H1 (cell line): ENCODE measurements at regions not wholly inside any gene's neighbourhood (a gene's known extent, or its start where the extent isn't known, plus 50 kb on each side); places are given as distances from the start of the nearest gene placed in this dataset.

Experiments
- CTCF ChIA-PET: fragments of 300-600 bp; sonication (Branson Sonifier 250); formaldehyde crosslinking; loops from one replicate; lab custom pipeline; 2021; ENCODE audit not compliant: partially characterized antibody; lab: Charles Lee
- POLR2A ChIA-PET: fragments of 300-600 bp; sonication (Branson Sonifier 250); formaldehyde crosslinking; loops from one replicate; lab custom pipeline; 2021; ENCODE audit warnings: inconsistent platforms; ENCODE audit not compliant: partially characterized antibody; lab: Charles Lee
- DNase-seq, 2 experiments: peaks; one replicate each; pipeline versions ENCODE4 v3.0.0 to v3.0.0-alpha.2; 2010 to 2022; ENCODE audit warnings: low spot score in 2 of 2, low read depth in 1 of 2, mixed read lengths in 1 of 2
- FAIRE-seq: peaks from 2 replicates; lab custom pipeline; 2011; peaks lifted over from hg19 to GRCh38; lab: Jason Lieb, UNC
- H2AFZ ChIP-seq: 2 replicates; pipeline ENCODE4 v1.8.1; 2012; ENCODE audit warnings: low read length, inconsistent platforms
- H2AK5ac ChIP-seq: 2 replicates; pipeline ENCODE4 v1.6.1; 2013; ENCODE audit warnings: low read depth, low read length
- H2BK120ac ChIP-seq: replicated peaks from 2 replicates; pipeline ENCODE3; 2013; ENCODE audit warnings: low read depth, low read length, inconsistent platforms
- H2BK12ac ChIP-seq: 2 replicates; pipeline ENCODE4 v1.6.1; 2013; ENCODE audit warnings: low read depth, low read length
- H2BK15ac ChIP-seq: 2 replicates; pipeline ENCODE4 v1.6.1; 2013; ENCODE audit warnings: low read length
- H2BK20ac ChIP-seq: 2 replicates; pipeline ENCODE4 v1.6.1; 2013; ENCODE audit warnings: low read length
- H2BK5ac ChIP-seq: 2 replicates; pipeline ENCODE4 v1.6.1; 2013; ENCODE audit warnings: low read depth, low read length
- H3K14ac ChIP-seq: 2 replicates; pipeline ENCODE4 v1.6.1; 2013; ENCODE audit warnings: inconsistent platforms; ENCODE audit not compliant: insufficient read length
- H3K18ac ChIP-seq: 2 replicates; pipeline ENCODE4 v1.6.1; 2013; ENCODE audit warnings: low read length; ENCODE audit errors: extremely low read depth
- H3K23ac ChIP-seq: 2 replicates; pipeline ENCODE4 v1.6.1; 2013; ENCODE audit warnings: inconsistent platforms; ENCODE audit not compliant: insufficient read length
- H3K23me2 ChIP-seq: 2 replicates; pipeline ENCODE4 v1.6.1; 2013; ENCODE audit warnings: low read depth, low read length
- H3K27ac ChIP-seq: 2 replicates; pipeline ENCODE4 v1.6.1; 2011; ENCODE audit warnings: low read depth, low read length, inconsistent platforms
- H3K27me3 ChIP-seq, 4 experiments: replicated peaks in 1 of 4; 1 replicate in 1 of 4; 2 replicates in 3 of 4; pipeline versions ENCODE4 v1.6.1 to v1.8.1; 2011 to 2013; ENCODE audit warnings: low read length in 3 of 4, mild to moderate bottlenecking in 3 of 4, inconsistent platforms in 2 of 4, mixed read lengths in 2 of 4, moderate library complexity in 1 of 4; ENCODE audit not compliant: control insufficient read depth in 3 of 4, insufficient read depth in 3 of 4; ENCODE audit errors: extremely low read depth in 1 of 4
- H3K36me3 ChIP-seq, 4 experiments: 2 replicates each; pipeline versions ENCODE4 v1.6.1 to v1.8.1; 2011 to 2013; ENCODE audit warnings: mild to moderate bottlenecking in 4 of 4, low read length in 3 of 4, moderate library complexity in 2 of 4, control low read depth in 1 of 4, inconsistent platforms in 1 of 4; ENCODE audit not compliant: insufficient read depth in 4 of 4, control insufficient read depth in 2 of 4
- H3K4ac ChIP-seq: replicated peaks from 2 replicates; pipeline ENCODE3; 2013; ENCODE audit warnings: low read length, low read depth, mixed read lengths, inconsistent platforms; ENCODE audit not compliant: insufficient read length
- H3K4me1 ChIP-seq, 4 experiments: replicated peaks in 1 of 4; 1 replicate in 1 of 4; 2 replicates in 3 of 4; pipeline versions ENCODE4 v1.6.1 to v1.8.1; 2011 to 2013; ENCODE audit warnings: low read length in 3 of 4, inconsistent platforms in 2 of 4, mixed read lengths in 1 of 4; ENCODE audit not compliant: insufficient read depth in 4 of 4, control insufficient read depth in 3 of 4
- H3K4me2 ChIP-seq, 2 experiments: 2 replicates each; pipeline versions ENCODE4 v1.6.1 to v1.8.1; 2011 to 2013; ENCODE audit warnings: low read depth in 2 of 2, low read length in 2 of 2, control low read depth in 1 of 2, inconsistent platforms in 1 of 2, mild to moderate bottlenecking in 1 of 2; ENCODE audit not compliant: insufficient read depth in 1 of 2
- H3K4me3 ChIP-seq, 4 experiments: fragments of 200-600, 300-600 bp in 1 of 4; sonication (generic), shearing (Covaris generic), sonication (Bioruptor Twin) in 1 of 4; 2 replicates each; pipeline versions ENCODE4 v1.5.1 to v1.8.1; 2011 to 2016; ENCODE audit warnings: low read length in 4 of 4, low read depth in 3 of 4, control low read depth in 2 of 4, inconsistent platforms in 2 of 4, mild to moderate bottlenecking in 2 of 4, mixed read lengths in 1 of 4, moderate library complexity in 1 of 4; ENCODE audit not compliant: insufficient read depth in 2 of 4; ENCODE audit errors: extremely low read depth in 1 of 4
- H3K56ac ChIP-seq: replicated peaks from 2 replicates; pipeline ENCODE3; 2013; ENCODE audit warnings: low read depth, mild to moderate bottlenecking, mixed read lengths, low read length, inconsistent platforms; ENCODE audit not compliant: insufficient read length
- H3K79me1 ChIP-seq: 2 replicates; pipeline ENCODE4 v1.6.1; 2013; ENCODE audit warnings: low read depth, low read length, control low read depth
- H3K79me2 ChIP-seq, 2 experiments: 2 replicates each; pipeline versions ENCODE4 v1.6.1 to v1.8.1; 2012 to 2013; ENCODE audit warnings: low read length in 2 of 2, mild to moderate bottlenecking in 2 of 2, inconsistent platforms in 1 of 2; ENCODE audit not compliant: insufficient read depth in 2 of 2, control insufficient read depth in 1 of 2
- H3K9ac ChIP-seq, 4 experiments: replicated peaks in 1 of 4; 1 replicate in 1 of 4; 2 replicates in 3 of 4; pipeline versions ENCODE4 v1.6.1 to v1.8.1; 2011 to 2013; ENCODE audit warnings: low read depth in 3 of 4, low read length in 3 of 4, control low read depth in 2 of 4, mild to moderate bottlenecking in 2 of 4, moderate library complexity in 2 of 4, inconsistent platforms in 1 of 4; ENCODE audit errors: extremely low read depth in 1 of 4
- H3K9me3 ChIP-seq, 2 experiments: 2 replicates each; pipeline versions ENCODE4 v1.6.1 to v1.8.1; 2012 to 2013; ENCODE audit warnings: mild to moderate bottlenecking in 2 of 2, moderate library complexity in 2 of 2, control low read depth in 1 of 2, inconsistent platforms in 1 of 2, low read depth in 1 of 2, low read length in 1 of 2, mixed read lengths in 1 of 2; ENCODE audit not compliant: insufficient read depth in 2 of 2
- H4K20me1 ChIP-seq, 2 experiments: replicated peaks in 1 of 2; 2 replicates each; pipeline versions ENCODE3 to v1.8.1; 2011 to 2013; ENCODE audit warnings: inconsistent platforms in 2 of 2, low read length in 2 of 2, mild to moderate bottlenecking in 1 of 2; ENCODE audit not compliant: insufficient read depth in 2 of 2, control insufficient read depth in 1 of 2
- H4K5ac ChIP-seq: 2 replicates; pipeline ENCODE4 v1.6.1; 2013; ENCODE audit warnings: low read length, low read depth, mixed read lengths, inconsistent platforms; ENCODE audit not compliant: insufficient read length
- H4K8ac ChIP-seq: 2 replicates; pipeline ENCODE4 v1.8.0; 2013; ENCODE audit warnings: mild to moderate bottlenecking, moderate library complexity, low read length, inconsistent platforms; ENCODE audit not compliant: insufficient read depth; ENCODE audit errors: extremely low read depth
- H4K91ac ChIP-seq: replicated peaks from 2 replicates; pipeline ENCODE3; 2013; ENCODE audit warnings: low read length, mixed read lengths, inconsistent platforms; ENCODE audit not compliant: insufficient read length
- ATF2 ChIP-seq: IDR thresholded peaks from 2 replicates; pipeline ENCODE4 v1.6.1; 2012; ENCODE audit warnings: low read length, inconsistent platforms
- CBX8 ChIP-seq: fragments of 300-800, 300-1000 bp; sonication (generic); IDR thresholded peaks from 2 replicates; pipeline ENCODE4 v1.7.1; 2016; ENCODE audit warnings: low read depth, low read length, borderline replicate concordance
- KDM1A ChIP-seq: fragments of 200-600, 300-600 bp; sonication (generic); IDR thresholded peaks from 2 replicates; pipeline ENCODE4 v1.7.1; 2016; ENCODE audit warnings: mild to moderate bottlenecking, low read length, borderline replicate concordance
- MAFK ChIP-seq: IDR thresholded peaks from 2 replicates; pipeline ENCODE4 v1.6.1; 2012; ENCODE audit warnings: low read depth, mild to moderate bottlenecking, improper control_type of control experiment, low read length
- RBBP5 ChIP-seq: IDR thresholded peaks from 2 replicates; pipeline ENCODE4 v1.7.1; 2012; ENCODE audit warnings: low read depth, mild to moderate bottlenecking, inconsistent platforms, low read length, moderate library complexity, borderline replicate concordance
- SAP30 ChIP-seq: fragments of 300-600 bp; sonication (generic); IDR thresholded peaks from 2 replicates; pipeline ENCODE4 v1.7.1; 2012; ENCODE audit warnings: low read length, moderate library complexity, mild to moderate bottlenecking, inconsistent platforms; ENCODE audit not compliant: insufficient read depth, insufficient replicate concordance
- SUZ12 ChIP-seq: fragments of 200-600 bp; sonication (generic); IDR thresholded peaks from 2 replicates; pipeline ENCODE4 v1.6.1; 2012; ENCODE audit warnings: mild to moderate bottlenecking, inconsistent platforms, low read length, moderate library complexity, mixed read lengths
- TAF7 ChIP-seq: optimal IDR thresholded peaks from 2 replicates; pipeline ENCODE3; 2011; ENCODE audit warnings: low read depth, mild to moderate bottlenecking, inconsistent platforms, low read length, moderate library complexity, borderline replicate concordance
- YY1 ChIP-seq: IDR thresholded peaks from 2 replicates; pipeline ENCODE4 v1.6.1; 2011; ENCODE audit warnings: low read depth, mild to moderate bottlenecking, low read length
- WGBS, 2 experiments: shearing (Covaris generic) in 1 of 2; methylation state at CpG; one replicate each; pipeline versions ENCODE4 v1.1.6 to v1.1.7; 2013 to 2015; ENCODE audit warnings: low lambda C conversion rate in 2 of 2, mixed read lengths in 2 of 2, inconsistent platforms in 1 of 2, low coverage in 1 of 2, missing lambda C conversion rate in 1 of 2; ENCODE audit not compliant: insufficient replicate concordance in 2 of 2, insufficient coverage in 1 of 2, insufficient read length in 1 of 2; ENCODE audit errors: extremely low coverage in 1 of 2, missing lambda C conversion rate in 1 of 2; 5-methylcytosine and 5-hydroxymethylcytosine counted together

DNA sequence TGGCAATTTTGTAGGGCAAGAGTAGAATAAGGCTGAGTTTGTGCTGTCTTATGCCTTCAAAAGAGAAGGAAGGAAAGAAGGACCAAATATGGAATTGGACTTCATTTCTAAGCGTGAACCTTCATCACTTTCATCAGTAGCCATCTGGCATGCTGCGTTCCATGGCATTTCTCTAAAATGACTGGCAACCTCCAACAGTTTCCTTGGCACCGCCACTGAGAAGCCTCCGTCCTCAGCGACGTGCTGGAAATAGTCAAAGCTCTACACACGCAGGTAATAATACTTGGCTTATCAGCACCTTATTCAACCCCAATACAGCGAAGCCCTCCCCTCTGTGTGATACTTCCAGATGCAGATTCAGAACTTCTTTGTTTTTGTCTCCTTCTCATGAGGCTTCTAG is 169.7 kb upstream of the CD180 start:
- H3K27ac ChIP-seq: no peak overlapping the region
- DNase-seq: no peak
- no peak overlapping the region for H2AFZ ChIP-seq
- H4K5ac ChIP-seq: no peak overlapping the region
- ChIA-PET CTCF (interaction anchor here (1.8 kb wide), 1 partner anchor 15 kb away, joined by 3 read pairs; no protein-coding TSS in a partner anchor), POLR2A (no interaction called here)
- no peak overlapping the region for H3K18ac ChIP-seq
- H2BK12ac ChIP-seq: no peak overlapping the region
- no peaks in the 10 kb centered on the region for H3K79me2 ChIP-seq
- no peak overlapping the region for H3K14ac ChIP-seq
- H3K9ac ChIP-seq: no peak overlapping the region
- no peak overlapping the region for H2BK120ac ChIP-seq
- H3K9me3 ChIP-seq: no peaks in the 10 kb centered on the region
- no peak overlapping the region for H2BK20ac ChIP-seq
- TF ChIP-seq ATF2 (no peak), RBBP5 (no peak), SUZ12 (no peak), TAF7 (no peak), YY1 (no peak), SAP30 (no peak), KDM1A (no peak), CBX8 (no peak), MAFK (no peak)
- H3K27me3 ChIP-seq: no peaks in the 10 kb centered on the region
- no peak overlapping the region for H3K4me3 ChIP-seq
- H3K23ac ChIP-seq: no peak overlapping the region
- H4K20me1 ChIP-seq: no peaks in the 10 kb centered on the region
- no peak overlapping the region for H4K8ac ChIP-seq
- H4K91ac ChIP-seq: no peak overlapping the region
- H3K56ac ChIP-seq: no peak overlapping the region
- H3K23me2 ChIP-seq: no peaks in the 10 kb centered on the region
- H3K79me1 ChIP-seq: no peaks in the 10 kb centered on the region
- peaks cover 0 to 2% (median 0%) of the 10 kb centered on the region in 4 experiments; a peak in 1 of 7 replicates for H3K4me1 ChIP-seq
- no peak overlapping the region for H3K4me2 ChIP-seq
- no peak overlapping the region for H3K4ac ChIP-seq
- H2AK5ac ChIP-seq: no peak overlapping the region
- H3K36me3 ChIP-seq: no peaks in the 10 kb centered on the region
- 94% methylated on average over 8 of the region's 8 CpGs; no CpG with 5 or more reads in 1 of the 2 experiments for WGBS, 2 experiments
- FAIRE-seq: no peak
- no peak overlapping the region for H2BK15ac ChIP-seq
- H2BK5ac ChIP-seq: no peak overlapping the region
